ENCODE measurements at regions not wholly inside any gene's neighbourhood (a gene's known extent, or its start where the extent isn't known, plus 50 kb on each side); places are given as distances from the start of the nearest gene placed in this dataset.
"Not testable (repeated sequence)": the region's sequence is repeated elsewhere in the genome, so short reads cannot be mapped to it uniquely, and the experiment has no call there.

DNA sequence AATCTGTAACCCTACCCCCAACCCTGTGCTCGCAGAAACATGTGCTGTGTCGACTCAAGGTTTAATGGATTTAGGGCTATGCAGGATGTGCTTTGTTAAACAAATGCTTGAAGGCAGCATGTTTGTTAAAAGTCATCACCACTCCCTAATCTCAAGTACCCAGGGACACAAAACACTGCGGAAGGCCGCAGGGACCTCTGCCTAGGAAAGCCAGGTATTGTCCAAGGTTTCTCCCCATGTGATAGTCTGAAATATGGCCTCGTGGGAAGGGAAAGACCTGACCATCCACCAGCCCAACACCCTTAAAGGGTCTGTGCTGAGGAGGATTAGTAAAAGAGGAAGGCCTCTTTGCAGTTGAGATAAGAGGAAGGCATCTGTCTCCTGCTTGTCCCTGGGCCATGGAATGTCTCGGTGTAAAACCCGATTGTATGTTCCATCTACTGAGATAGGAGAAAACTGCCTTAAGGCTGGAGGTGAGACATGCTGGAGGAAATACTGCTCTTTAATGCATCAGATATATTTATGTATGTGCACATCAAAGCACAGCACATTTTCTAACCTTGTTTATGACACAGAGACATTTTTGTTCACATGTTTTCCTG, 94.4 kb downstream of the LSM3 start:
- DNase-seq (ENCODE audit: low read depth in 2 of 2), result not testable (repeated sequence)

GRCh38 chr3:14273901-14274611, 95.4 kb downstream of the LSM3 start:
- no peak for DNase-seq (ENCODE audit: low read depth in 2 of 2)

GRCh38 chr3:14274612-14274936, 96.0 kb downstream of the LSM3 start:
- no peak for DNase-seq (ENCODE audit: low read depth in 2 of 2)

DNA sequence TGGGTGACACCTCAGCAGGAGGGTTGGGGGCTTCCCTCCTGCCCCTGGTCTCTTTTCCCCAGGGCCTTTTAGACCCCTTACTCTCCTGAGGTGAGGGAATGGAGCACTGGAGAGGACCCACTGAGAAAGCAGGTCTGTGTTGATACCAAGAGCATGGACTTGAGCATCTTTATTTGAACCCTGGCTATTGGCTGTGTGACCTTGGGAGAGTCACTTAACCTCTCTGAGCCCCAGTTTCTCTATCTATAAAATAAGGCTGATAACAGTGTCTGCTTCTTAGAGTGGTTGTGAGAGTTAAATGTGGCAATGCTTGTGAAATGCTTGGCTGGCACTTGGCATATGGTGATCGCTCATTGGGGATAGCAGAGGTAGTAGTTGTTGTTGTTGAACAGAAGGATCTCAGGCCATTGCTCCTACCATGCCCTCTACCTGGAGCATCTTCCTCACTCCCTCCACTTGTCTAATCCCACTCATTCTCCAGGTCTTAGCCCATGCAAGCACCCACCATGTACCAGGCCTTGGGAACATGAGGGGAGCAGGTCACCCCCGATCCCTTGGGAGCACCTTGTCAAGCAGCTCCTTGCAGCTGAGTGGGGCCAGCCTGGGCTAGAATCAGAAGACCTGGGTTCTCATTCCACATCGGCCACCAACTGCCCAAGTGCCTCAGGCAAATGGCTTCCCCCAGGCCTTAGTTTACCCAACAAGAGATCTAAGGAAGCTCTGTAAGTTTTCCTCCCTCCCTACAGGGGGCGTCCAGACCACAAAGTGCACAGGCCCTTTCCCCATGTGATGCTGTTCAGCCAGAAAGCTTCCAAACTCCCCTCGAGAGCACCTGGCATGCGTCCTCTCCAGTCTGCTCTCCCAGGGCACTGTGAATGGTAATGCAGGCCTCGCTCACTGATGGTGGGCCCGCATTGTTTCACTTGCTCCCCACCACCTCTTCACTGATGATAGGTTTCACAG, 96.7 kb downstream of the LSM3 start:
- DNase-seq (ENCODE audit: low read depth in 2 of 2), result no peak

- DNase-seq (ENCODE audit: low read depth in 2 of 2), result no peak
Measured at GRCh38 chr3:14275962-14276909, 97.6 kb downstream of the LSM3 start.

DNA sequence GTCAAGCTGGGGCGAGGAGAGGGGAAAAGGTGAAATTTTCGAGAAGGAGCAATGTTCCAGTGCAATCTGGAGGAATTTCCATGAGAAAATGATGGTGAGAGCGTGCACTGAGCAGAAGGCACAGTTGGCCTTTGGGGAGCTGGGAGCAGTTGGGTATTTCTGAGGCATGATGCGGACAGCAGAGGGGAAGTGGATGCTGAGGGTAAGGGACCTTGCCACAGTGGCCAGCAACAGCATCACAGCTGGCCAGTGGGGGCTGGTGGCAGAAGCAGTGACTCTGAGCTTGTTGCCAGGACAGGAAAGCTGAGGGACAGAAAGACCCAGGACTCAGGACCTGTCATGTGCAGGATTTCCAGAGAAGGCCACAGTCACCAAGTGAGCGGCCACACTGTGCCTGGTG, 98.9 kb downstream of the LSM3 start:
- DNase-seq (ENCODE audit: low read depth in 2 of 2), result no peak

- DNase-seq (ENCODE audit: low read depth in 2 of 2), result no peak
Measured at GRCh38 chr3:14278265-14278798, 99.7 kb downstream of the LSM3 start.

GRCh38 chr3:14278799-14279625, 100.4 kb downstream of the LSM3 start:
- DNase-seq (ENCODE audit: low read depth in 2 of 2), result no peak

DNA sequence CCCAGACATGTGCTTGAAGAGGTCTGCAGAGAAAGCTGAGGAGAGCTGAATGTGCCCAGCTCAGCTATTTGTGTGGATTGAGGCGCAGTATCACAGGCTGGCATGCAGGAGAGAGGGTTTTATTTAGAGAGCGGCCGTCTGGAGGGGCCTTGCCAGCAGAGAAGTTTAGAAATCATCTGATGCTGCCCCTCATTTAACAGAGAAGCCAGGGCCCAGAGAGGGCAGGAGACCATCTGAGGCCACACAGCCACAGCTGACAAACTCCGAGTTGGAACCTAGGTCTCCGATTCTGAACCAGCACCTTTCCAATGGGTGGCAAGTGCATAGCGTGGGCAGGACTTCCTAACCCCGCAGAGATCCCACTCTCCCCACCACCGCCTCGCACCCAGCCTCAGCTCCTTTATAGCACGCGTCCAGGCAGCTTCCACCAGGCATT, 101.0 kb downstream of the LSM3 start:
- no peak for DNase-seq (ENCODE audit: low read depth in 2 of 2)

GRCh38 chr3:14280326-14280725, 101.7 kb downstream of the LSM3 start:
- no peak for DNase-seq (ENCODE audit: low read depth in 2 of 2)

GRCh38 chr3:14281053-14281452, 102.4 kb downstream of the LSM3 start:
- DNase-seq (ENCODE audit: low read depth in 2 of 2), result no peak

- no peak for DNase-seq (ENCODE audit: low read depth in 2 of 2)
Measured at GRCh38 chr3:14282001-14282705, 103.5 kb downstream of the LSM3 start.

DNA sequence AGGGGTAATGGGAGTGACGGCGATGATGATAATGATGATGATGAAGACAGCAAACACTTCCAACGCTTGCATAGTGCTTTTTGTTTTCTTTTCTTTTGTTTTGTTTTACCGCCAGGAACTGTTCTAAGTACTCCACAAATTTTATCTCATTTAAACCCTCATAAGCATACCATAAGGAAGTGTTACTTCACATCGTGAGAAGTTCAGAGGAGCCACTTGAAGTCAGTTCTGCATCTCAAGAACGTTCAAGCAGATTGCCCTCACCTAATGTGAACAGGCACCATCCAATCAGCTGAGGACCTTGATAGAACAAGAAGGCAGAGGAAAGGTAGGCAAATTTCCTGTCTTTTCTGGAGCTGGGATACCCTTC, 104.1 kb downstream of the LSM3 start:
- DNase-seq (ENCODE audit: low read depth in 2 of 2), result no peak

- no peak for DNase-seq (ENCODE audit: low read depth in 2 of 2)
Measured at GRCh38 chr3:14283092-14283812, 104.6 kb downstream of the LSM3 start.

- no peak for DNase-seq (ENCODE audit: low read depth in 2 of 2)
Measured at GRCh38 chr3:14283813-14284438, 105.3 kb downstream of the LSM3 start.

GRCh38 chr3:14284694-14285547, 106.3 kb downstream of the LSM3 start:
- DNase-seq (ENCODE audit: low read depth in 2 of 2), result no peak

DNA sequence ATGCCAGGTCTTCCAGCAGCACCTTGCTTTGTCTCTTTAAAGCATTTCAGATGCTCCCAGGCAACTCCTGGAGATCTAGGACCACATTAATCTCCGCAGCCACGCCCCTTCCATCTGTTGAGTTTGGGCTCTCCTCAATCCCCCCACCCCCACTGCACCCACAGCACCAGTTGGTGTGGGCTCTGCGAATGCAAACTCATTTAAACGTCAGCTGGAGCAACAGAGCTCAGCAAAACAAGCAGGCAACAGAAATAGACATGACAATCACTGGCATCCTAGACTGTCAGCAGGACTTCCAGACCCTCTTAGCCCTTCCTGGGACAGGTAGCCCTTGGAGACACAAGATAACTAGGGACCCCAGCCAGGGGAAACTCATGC, 106.9 kb downstream of the LSM3 start:
- no peak for DNase-seq (ENCODE audit: low read depth in 2 of 2)

All from stimulated activated CD4-positive, alpha-beta T cell treated with anti-CD3 and anti-CD28 coated beads, Interleukin-4, amount 100 ng/mL, for 48 hours (primary cell).